Hematopoietic multipotent progenitor cell treated with erythropoietin and hydrocortisone succinate and interleukin-3 and kit ligand, for 6 days (in vitro differentiated cells): ENCODE measurements at regions not wholly inside any gene's neighbourhood (a gene's known extent, or its start where the extent isn't known, plus 50 kb on each side); places are given as distances from the start of the nearest gene placed in this dataset.
"Not testable (repeated sequence)": the region's sequence is repeated elsewhere in the genome, so short reads cannot be mapped to it uniquely, and the experiment has no call there.

Experiments
- DNase-seq: peaks from one replicate; pipeline ENCODE4 v3.0.0-alpha.2; 2015

DNA sequence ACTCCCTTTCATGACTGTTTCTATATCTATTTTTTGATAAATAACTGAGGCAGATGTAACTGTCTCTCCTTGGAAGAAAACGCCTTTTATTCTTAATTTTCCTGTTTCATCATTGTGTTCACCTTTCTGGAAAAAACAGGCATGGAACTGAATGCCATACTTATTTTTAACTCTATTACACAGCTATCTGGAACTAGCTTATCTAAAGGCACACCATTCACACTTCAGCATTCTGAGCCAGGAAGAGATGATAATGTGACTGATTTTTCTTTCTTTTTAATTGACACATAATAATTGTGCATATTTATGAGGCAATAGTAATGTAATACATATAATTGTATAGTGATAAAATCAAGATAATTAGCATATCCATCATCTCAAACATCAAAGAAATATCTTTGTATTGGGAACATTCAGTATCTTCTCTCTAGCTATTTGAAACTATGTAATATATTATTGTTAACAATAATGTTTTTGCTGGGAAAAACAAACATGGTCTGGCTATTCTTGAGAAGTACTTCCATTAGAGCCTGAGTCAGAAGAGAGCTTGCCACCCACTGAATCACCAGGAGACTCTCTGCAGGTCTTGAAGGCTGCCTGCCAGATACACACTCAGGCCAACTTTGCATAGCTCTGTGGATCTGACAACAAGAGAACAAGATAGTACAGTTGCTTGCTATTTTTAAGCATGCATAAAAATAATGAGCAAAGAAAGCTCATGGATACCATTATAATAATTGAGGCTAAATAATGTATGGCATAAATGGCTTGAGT is 501.0 kb upstream of the EDIL3 start:
- no peak for DNase-seq

DNA sequence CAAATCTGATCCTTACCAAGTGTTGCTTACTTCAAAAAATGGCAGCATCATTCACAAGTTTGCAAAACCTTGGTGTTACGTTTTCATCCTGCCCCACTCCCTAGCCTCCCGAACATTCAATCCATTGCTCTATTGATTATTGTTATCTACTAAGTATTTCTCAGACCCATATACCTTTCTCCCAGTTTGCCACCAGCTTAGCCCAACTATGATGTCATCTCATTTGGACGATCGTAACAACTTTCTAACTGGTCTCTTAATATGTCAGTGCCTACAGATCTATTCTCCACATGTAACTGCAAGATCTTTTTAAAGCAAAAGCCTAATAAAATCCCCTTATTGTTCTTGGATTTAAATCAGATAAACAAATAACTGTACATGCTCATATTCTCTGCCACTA is 497.1 kb upstream of the EDIL3 start:
- no peak for DNase-seq

DNA sequence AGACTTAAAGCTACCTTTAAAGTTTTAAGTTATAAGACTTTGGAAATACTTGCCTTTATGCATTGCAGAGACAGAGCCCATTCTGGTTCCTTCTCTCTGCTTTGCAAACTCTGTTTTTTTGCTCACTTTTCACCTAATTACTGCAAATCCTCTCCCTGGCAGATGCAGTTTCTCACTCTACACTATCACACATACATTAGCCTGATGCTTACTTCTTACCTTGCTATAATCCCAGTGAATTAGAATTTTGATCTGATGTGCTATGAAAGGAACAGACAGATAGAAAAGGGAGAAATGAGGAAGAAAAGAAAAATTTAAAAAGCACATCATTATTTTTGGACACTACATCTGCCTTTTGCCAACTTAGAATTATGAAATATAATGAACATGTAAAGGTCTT is 489.5 kb upstream of the EDIL3 start:
- DNase-seq = no peak

DNA sequence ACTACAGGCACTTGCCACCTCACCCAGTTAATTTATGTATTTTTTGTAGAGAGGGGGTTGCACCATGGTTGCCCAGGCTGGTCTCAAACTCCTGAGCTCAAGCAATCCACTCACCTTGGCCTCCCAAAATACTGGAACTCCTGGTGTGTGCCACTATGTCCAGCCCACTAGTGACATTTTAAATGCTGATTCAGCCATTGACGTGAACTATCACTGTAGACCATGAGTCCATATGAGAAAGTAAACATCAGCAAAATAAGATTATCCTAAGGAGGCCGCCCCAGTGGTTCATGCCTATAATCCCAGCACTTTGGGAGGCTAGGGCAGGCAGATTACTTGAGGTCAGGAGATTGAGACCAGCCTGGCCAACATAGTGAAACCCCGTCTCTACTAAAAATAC is 488.1 kb upstream of the EDIL3 start:
- no peak for DNase-seq

DNA sequence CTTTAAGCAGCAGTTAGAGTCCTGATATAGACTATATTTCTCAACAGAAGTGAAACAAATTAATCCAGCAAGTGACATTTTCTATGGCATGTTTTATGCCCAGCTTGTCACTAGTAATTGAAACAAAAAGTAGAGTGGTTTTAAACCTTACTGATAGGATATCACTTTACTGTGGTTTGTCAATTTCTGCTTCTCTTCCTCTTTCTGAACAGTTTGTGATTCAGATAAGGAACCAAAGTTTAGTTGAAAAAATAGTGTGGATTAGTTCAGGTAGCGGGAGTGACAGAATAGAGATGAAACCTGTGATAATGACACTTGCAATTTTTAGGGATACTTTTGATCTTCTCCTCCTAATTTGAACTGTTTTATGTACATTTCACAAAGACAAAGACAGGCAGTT is 485.7 kb upstream of the EDIL3 start:
- DNase-seq = peak; percentile 67

DNA sequence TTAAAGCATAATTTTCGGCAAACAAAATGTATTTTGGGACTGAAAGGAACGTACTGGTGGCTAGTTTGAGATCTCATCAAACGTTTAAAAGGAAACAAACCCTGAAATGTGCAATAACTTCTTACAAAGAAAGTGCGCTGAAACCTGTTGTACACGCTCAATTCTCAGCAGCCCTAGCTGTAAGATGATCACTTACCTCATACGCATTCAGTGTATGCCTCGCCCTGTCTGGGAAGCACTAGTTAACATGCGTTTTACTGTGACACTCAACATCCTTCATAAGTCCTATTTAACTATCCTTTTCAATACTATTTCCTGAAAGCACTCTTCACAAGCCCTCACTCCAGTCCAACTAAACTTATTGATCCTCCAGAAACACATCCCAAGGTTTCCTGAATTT is 485.0 kb upstream of the EDIL3 start:
- no peak for DNase-seq

DNA sequence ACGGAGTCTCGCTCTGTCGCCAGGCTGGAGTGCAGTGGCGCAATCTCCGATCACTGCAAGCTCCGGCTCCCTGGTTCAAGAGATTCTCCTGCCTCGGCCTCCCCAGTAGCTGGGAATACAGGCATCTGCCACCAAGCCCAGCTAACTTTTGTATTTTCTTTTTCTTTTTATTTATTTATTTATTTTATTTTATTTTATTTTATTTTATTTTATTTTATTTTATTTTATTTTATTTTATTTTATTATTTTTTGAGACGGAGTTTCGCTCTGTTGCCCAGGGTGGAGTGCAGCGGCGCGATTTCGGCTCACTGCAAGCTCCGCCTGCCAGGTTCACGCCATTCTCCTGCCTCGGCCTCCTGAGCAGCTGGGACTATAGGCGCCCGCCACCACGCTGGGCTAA is 479.3 kb upstream of the EDIL3 start:
- not testable (repeated sequence) for DNase-seq

DNA sequence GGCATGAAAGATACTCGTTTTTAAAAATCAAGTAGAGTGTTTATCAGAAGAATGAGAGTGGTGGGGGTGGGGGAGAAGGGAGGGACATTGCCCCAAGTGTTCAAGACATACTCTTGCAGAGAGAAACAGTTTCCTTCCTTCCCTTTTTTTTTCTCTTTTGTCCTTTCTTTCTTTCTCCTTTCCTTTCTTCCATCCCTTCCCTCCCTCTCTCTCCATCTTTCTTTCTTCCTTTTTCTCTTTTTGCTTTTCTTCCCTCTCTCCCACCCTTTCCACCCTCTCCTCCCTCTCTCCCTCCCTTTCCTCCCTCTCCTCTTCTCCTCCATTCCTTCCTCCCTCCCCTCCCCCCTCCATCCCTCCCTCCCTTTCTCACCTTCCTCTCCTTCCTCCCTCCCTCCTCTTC is 478.3 kb upstream of the EDIL3 start:
- no peak for DNase-seq

DNA sequence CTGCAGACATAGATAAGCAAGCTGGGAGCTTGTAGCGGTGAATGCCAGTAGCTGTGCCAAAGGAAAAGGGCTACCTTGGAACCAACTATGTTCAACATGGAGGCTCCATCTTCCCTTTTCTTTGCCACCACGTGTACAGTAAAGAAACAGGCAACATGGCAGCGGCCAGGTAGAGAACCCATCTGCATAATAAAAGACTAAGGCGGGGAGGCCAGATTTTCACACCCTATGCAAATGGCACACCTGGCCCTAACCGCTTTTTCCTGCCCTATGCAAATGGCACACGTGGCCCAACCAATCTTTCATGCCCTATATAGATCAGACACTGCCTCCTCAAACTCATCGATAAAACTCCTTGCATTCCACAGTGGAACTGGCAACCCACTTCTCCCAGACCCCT is 477.5 kb upstream of the EDIL3 start:
- DNase-seq = no peak

DNA sequence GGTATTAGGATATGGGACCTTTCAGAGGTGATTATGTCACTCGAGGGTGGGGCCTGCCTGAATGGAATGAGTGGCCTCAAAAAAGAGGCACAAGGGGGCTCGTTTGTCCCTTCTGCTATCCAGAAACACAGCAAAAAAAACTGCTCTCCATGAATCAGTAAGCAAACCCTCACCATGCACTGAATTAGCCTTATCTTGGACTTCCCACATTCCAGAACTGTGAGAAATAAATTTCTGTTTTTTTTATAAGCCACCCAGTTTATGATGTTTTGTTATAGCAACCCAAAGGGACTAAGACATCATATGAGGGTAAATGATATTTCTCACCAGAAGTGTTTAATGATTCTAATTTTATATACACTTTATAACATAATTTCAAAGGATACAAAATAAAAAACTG is 476.6 kb upstream of the EDIL3 start:
- no peak for DNase-seq

DNA sequence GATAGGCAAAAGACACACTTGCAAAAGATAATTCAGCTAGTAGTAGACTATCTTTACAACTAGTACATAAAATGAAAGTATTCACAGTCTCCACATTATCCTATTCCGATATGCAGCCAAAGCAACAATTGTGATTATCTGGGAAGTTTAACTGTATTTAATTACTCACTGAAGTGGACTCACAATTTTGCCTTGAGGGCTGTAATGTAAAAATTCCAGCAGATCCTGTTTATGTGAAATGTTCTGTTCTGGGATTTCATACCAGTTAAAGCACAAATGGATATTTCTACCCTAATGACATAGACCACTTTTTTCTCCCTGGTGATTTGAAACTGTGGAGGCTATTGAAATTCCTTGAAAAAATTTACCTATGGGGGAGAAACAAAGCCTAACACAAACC is 474.4 kb upstream of the EDIL3 start:
- no peak for DNase-seq

DNA sequence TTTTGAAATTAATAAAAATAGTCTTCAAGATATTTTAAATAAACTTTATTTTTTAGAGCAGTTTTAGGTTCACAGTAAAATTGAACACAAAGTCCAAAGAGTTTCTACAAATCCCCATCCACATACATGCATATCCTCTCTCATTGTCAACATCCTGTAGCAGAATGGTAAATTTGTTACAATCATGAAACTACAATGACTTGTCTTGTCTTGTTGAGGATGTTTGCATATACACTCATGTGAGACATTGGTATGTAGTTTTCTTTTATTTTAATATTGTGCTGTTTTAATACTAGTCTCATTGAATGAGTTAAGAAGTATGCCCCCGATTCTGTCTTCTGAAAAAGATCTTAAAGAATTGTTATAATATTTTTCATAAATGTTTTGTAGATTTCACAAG is 447.0 kb upstream of the EDIL3 start:
- DNase-seq = no peak

DNA sequence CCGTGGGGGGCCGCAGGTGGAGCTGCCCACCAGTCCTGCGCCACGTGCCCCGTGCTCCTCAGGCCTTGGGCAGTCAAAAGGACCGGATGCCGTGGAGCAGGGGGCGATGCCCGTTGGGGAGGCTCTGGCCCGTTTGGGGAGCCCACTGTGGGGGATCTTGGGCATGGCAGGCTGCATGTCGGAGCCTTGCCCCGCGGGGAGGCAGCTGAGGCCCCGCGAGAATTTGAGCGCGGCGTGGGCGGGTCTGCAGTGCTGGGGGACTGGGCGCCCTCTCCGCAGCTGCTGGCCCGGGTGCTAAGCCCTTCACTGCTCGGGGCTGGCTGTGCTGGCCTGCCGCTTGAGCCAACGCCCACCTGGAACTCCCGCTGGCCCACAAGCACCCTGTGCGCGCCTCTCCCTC is 445.6 kb upstream of the EDIL3 start:
- DNase-seq = no peak

DNA sequence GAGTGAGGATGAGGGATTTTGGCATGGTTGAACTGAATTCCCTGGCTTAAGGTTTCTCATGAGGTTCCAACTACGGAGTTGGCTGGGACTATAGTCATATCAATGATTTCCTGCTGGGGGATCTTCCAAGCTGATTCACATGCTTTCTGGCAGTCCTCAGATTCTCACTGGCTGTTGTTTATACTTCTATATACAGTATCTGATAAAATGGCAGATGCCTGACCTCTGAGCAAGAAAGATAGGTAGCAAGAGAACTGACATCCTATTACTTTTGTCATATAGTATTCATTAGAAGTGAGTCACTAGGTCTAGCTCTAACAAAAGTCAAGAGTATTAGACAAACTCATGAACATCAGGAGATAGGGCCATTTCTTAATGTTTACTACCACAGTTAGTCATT is 440.9 kb upstream of the EDIL3 start:
- no peak for DNase-seq

DNA sequence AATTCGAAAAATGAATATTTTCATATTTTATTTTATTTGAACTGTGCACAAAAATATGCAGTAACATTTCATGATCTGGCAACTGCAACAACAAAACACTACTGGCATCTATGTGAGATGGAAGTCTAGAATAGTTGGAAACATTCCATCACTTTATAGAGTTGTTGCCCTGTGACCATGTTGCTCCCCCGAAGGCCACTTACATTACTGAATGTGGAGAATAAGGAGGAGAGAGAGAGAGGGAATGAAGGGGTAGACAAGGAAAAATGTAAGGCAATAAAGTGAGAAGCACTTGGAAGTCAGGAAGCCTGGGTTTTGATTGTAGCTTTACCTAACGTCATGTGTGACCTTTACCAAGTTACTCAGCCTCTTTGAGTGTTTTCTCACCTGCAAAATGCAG is 437.2 kb upstream of the EDIL3 start:
- no peak for DNase-seq

DNA sequence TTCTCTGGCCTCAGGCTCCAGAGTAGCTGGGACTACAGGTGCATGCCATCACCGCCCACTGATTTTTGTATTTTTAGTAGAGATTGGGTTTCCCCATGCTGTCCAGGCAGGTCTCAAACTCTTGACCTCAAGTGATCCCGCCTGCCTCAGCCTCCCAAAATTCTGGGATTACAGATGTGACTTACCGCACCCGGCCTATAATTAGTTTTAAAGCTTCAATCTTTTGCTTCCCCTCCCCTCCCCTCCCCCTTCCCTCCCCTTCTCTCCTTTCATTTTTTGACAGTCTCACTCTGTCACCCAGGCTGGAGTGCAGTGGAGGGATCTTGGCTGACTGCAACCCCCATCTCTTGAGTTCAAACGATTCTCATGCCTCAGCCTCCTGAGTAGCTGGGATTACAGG is 433.3 kb upstream of the EDIL3 start:
- DNase-seq = no peak

DNA sequence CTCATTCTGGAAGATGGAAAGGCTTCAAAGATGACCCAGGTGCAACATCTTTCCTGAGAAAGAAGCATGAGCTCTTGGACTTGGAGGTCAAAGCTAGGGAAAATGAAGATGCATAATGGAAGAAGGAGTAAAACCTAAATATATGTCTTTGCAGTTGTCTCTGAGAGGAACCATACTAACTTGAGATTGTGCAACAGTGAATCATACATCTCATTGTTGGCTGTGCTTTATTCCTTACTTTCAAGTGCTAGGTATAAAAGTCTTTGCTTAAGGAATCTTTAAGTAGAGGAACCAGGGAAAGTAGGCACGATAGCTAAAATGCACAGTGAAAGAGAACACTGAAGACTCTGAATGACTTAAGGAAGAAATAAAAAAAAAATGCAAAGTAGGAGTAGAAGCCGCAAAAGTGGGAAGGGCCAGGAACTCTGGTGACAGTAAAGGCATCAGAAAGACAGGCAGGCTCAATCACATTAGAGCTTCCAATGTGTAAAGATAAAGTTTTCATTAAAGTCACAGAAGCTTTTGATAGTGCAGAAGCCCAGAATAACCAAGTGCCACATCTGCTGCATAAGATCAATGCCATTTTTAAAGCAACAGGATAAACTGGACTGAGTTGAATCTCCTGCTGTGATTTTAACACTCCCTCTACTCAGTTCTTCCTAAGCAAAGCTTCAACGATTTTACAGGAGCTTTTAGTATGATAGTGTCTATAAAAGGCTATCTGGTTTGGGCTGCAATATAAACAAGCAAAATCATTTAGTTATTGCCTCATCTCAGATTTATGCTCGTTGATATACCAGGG is 432.3 kb upstream of the EDIL3 start:
- no peak for DNase-seq

DNA sequence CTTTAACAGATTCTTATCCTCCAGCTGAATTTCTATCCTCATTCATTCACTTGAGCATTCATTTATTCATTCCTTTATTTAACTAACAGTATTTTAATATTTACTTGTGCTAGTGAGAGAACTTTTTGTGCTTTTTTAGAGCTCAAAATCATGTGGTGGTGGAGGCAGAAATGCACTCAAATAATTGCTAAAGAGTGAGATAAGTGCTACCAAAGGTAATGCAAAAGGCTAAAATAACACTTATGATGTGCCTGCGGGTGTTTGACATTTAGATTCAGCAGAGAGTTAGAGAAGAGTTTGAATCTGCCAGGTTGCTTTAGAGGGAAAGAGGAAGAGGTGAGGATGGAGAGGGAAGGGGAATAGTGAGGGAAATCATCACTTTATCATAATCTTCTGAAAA is 431.5 kb upstream of the EDIL3 start:
- DNase-seq = no peak

DNA sequence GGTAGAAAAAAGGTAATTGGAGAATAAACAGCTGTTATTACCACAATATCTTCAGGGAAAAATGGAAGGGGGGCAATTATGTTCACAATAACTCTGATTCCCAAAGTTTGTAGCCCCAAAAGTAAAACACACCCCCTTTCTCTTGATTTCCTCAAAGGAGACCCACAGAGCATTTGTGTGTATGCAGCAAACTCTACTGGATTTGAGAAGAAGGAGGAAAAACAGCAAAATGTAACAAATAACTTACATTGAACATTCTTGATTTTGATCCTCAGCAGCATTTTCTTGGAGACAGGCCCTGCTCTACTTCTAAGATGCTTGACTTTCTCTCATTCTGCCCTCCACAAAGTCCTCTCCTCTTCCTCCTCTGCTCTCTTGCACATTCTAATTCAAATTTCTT is 420.8 kb upstream of the EDIL3 start:
- DNase-seq = no peak

DNA sequence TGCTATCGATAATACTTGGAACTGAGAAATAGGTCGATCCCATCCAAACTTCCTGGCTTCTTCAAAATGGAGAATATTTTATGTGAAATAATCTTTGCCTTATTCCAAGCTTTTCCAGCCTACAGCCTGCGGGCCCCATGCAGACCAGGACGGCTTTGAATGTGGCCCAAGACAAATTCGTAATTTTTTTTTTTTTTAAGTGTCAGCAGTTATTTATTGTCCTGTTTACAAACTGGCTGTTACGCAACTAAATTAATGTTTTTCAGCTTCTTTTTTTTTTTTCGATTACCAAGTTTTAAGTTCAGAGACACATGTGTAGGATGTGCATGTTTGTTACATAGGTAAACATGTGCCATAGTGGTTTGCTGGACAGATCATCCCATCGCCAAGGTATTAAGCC is 411.7 kb upstream of the EDIL3 start:
- DNase-seq = no peak

DNA sequence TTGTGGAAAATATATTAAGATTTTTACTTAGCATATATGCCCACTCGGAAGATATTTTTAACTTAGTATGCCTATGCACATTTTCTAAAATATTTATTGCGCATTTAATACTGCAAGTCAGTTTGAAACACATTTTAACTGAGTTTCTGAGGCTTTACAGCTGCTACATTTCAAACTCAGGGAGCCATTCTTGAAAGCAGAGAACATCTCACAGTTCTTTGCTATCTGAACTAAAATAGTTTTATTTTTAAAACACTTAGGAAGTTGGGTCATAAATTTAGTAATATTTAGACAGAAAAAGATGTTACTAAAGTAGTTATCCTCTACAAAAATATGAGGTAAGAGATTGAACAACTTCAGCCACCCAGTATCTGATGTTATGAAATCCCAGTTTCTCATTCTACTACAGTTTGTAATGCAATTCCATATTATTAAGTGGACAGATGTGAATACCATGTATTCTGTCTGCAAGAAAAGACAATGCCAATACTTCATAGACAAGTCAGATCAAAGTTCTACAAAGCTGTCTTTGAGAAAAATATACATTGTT is 409.9 kb upstream of the EDIL3 start:
- DNase-seq = no peak

DNA sequence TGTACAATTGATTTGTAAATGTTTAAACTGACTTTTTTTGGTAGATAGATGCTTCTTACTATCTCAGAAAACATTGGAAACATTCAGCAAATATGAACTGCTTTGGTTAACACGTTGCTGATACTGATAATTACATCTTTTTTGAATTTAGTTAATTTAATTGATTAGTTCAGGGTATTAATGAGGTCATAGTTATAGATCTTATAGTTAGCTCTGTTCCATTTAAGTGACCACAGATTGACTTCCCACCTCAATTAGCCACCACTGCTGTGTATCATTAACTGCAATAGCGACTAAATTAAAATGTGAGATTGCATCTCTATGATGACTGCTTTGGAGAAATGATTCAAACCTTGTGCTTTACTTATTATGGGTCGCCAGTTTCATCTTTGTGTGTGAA is 407.1 kb upstream of the EDIL3 start:
- no peak for DNase-seq

DNA sequence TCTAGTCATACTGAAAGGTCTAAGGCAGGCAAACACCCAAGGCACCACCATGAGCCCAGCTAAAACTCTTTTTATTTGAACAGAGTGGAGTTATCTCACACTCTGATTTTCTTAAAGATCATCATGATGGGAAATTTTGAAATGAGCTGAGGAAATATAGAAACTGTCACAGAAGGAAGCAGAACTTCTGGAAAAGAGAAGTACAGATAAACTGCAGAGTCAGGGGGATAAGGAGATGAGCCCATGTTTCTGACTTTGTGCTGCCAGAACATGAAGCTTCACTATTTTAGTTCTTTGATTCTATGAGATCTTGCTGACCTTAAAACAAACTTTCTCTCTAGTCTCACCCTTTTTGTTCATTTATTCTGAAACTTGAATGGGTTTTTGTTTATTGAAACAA is 406.5 kb upstream of the EDIL3 start:
- peak; percentile 1 for DNase-seq

DNA sequence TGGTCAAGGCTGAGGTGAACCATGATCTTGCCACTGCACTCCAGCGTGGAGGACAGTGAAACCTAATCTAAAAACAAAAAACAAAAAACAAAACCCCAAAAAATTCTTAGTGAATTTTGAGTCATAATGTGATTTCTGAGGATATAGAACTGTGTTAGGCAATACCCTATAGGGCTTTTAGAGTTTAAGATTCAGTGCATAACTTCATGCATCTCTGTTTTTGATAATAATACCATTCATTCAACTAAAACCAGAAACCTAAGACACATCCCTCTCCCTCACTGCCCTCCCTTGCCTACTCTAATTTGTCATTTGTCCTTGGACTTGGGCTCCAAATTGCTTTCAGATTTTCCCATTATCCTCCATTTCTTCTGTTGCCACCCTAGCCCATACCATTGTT is 405.7 kb upstream of the EDIL3 start:
- no peak for DNase-seq
